ENCODE measurements at regions not wholly inside any gene's neighbourhood (a gene's known extent, or its start where the extent isn't known, plus 50 kb on each side); places are given as distances from the start of the nearest gene placed in this dataset.

- TF ChIP-seq, protein P1, sequence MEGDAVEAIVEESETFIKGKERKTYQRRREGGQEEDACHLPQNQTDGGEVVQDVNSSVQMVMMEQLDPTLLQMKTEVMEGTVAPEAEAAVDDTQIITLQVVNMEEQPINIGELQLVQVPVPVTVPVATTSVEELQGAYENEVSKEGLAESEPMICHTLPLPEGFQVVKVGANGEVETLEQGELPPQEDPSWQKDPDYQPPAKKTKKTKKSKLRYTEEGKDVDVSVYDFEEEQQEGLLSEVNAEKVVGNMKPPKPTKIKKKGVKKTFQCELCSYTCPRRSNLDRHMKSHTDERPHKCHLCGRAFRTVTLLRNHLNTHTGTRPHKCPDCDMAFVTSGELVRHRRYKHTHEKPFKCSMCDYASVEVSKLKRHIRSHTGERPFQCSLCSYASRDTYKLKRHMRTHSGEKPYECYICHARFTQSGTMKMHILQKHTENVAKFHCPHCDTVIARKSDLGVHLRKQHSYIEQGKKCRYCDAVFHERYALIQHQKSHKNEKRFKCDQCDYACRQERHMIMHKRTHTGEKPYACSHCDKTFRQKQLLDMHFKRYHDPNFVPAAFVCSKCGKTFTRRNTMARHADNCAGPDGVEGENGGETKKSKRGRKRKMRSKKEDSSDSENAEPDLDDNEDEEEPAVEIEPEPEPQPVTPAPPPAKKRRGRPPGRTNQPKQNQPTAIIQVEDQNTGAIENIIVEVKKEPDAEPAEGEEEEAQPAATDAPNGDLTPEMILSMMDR (IDR thresholded peaks at IDR 0.05), result no peak
- no peak for TF ChIP-seq POLR2A (IDR thresholded peaks at IDR 0.05)
Measured at GRCh38 chr18:61710082-61710620, 182.7 kb downstream of the RNF152 start.

Measured in tibial nerve (tissue), 3 donors.